GM19238 (cell line): ENCODE measurements at regions not wholly inside any gene's neighbourhood (a gene's known extent, or its start where the extent isn't known, plus 50 kb on each side); places are given as distances from the start of the nearest gene placed in this dataset.
"Not testable (repeated sequence)": the region's sequence is repeated elsewhere in the genome, so short reads cannot be mapped to it uniquely, and the experiment has no call there.

ENCODE experiments used
- DNase-seq: peaks from one replicate; pipeline ENCODE4 v3.0.0; 2011; ENCODE audit warnings: low spot score; ENCODE audit not compliant: insufficient read length

DNA sequence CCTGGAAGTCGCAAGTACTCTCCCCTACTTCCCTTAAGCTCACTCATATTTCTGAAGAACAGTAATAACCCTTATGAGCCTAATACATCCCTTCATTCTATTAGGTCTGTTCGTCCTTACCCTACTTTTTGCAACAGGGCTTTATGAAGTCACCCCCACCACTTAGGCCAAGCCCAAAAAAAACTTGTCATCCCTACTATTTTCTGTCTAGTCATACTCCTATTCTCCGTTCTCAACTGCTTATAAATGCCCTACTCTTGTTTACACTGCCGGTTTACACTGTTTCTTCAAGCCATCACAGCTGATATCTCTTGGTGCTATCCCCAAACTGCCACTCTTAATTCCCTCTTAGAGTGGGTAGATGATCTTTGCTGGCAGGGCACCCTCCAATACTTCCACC lies 458.2 kb upstream of the GRM7 start:
- DNase-seq = not testable (repeated sequence)

DNA sequence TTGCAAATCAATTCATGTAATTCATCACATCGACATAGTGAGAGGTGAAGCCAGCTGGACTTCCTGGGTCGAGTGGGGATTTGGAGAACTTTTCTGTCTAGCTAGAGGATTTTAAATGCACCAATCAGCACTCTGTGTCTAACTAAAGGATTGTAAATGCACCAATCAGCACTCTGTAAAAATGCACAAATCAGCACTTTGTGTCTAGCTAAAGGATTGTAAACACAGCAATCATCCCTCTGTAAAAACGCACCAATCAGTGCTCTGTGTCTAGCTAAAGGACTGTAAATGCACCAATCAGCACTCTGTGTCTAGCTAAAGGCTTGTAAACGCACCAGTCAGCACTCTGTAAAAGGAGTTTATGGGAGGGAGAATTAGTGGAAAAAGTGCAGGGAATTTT lies 454.0 kb upstream of the GRM7 start:
- not testable (repeated sequence) for DNase-seq

DNA sequence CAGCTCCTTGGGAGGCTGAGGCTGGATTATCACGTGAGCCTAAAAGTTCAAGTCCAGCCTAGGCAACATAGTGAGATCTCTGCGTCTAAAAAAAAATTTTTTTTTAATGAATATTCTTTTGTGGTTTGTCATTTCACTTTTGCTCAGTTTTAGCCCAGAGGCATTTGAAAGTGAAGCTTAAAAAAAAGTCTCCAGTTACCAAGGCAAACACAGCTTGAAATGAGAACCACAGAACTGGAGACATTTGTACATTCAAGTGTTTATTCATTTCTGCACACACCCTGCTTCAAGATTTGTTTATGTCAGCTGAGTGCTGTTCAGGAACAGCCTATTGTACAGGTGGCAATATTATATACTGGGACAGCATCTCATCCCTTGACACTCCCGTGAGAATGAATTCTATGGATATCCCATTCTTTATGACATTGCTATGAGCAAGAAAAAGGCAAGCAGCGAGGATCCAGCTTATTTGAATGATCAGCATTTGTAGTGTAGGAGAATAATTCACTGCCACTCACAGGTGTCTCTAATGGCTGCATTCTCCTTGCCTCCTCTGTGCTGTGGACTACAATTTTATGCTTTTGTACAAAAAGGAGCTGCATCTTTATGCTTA lies 444.8 kb upstream of the GRM7 start:
- no peak for DNase-seq

DNA sequence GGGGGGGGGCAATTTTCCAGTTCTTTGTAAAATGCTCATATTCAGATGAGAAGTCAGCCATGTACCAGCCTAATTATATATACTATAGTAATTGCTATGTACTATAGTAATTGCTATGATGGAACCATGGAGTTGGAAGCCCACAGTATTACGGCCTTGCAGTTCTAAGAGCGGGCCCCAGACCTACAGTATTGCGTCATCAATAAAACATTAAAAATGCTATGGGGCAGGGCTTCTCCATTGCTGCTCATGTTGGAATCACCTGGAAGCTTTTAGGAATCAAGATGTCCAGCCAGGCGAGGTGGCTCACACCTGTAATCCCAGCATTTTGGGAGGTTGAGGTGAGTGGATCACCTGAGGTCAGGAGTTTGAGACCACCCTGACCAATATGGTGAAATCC lies 443.7 kb upstream of the GRM7 start:
- DNase-seq = no peak

DNA sequence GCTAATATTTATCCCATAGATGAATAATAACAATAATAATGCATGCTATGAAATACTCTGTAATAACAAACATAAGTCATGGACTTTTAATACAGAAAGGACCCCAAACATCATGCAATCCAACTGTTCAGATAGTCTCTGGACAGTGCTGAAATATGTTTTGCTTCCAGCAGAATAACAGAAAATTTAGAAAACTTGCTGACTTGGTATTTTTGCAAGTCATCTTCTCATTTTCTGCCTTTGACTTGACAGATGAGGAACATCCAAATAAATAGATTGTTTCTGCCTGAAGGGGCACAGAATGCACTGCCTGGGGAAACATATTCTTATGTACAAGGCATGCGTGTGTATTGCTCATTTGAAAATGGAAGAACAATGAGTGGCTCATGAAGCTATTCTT lies 442.4 kb upstream of the GRM7 start:
- DNase-seq = no peak

DNA sequence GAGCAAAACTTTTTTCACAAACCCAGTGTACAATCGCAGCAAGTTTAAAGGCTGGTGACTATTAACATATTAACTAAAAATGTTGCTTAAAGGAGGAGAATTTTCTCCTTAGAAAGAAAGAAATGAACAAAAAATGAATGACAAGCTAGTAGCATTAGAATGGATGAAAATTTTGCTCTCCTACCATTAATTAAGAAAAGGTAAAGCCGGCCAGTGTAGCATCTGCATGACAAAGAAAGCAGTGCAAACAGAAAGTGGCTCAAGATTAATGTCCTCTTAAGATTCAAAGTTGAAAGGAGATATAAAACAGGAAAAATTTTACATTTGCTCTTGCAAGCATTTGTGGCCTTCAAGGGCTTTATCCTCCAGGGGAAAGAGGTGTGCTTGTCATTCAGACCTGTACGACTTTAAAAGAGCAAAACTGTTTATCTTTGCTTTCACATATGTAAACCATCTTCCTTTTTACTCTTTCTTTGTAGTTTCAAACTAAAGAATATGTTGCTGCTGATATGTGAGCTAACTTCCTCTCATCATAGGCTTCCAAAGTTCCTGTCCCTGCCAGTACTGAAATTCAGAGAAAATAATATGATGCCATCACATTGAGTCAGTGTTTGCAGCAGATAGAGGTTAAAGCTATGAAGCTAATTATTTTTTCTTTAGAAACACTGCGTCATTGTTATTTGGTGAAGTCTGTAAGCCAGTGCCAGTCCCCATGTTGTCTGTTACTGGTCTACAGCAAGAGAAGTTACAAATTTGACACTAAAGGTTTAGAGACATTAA lies 439.1 kb upstream of the GRM7 start:
- DNase-seq = no peak

DNA sequence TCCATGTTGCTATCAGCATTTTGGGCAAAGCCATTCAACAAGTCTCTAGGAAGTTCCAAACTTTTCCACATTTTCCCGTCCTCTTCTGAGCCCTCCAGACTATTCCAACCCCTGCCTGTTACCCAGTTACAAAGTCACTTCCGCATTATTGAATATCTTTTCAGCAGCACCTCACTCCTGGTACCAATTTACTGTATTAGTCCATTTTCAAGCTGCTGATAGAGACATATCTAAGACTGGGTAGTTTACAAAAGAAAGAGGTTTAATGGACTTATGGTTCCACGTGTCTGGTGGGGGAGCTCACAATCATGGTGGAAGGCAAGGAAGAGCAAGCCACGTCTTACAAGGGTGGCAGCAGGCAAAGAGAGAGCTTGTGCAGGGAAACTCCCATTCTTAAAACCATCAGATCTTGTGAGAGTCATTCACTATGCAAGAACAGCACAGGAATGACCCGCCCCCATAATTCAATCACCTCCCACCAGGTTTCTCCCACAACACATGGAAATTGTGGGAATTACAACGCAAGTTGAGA lies 435.6 kb upstream of the GRM7 start:
- DNase-seq = no peak

DNA sequence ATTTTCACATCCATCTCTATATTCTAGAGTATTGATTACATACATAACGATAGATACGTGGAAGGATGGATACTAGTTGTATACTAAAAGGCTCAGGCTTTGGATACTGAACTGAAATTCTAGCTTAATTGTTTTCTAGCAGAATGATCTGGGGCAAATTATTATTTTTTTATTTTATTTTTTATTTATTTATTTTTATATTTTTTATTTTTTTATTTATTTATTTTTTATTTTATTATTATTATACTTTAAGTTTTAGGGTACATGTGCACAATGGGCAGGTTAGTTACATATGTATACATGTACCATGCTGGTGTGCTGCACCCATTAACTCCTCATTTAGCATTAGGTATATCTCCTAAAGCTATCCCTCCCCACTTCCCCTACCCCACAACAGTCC lies 432.6 kb upstream of the GRM7 start:
- not testable (repeated sequence) for DNase-seq

DNA sequence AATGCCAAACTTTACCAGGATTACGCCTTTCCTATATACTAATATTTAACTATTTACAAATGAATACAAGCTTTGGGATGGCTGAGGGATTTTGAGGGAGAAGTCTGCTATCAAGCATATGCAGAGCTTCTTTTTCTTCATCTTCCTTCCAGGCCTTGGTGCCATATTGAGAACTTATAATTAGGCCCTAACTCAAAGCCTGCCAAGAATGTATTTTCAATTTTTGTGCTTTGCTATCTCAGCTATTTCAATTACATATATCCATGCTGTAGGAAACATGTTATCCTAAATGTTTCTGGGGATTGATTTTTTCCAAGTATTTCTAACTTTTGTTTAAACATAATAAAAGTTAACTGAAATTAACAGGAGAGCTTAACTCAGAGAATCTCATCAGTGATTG lies 425.0 kb upstream of the GRM7 start:
- DNase-seq = no peak

DNA sequence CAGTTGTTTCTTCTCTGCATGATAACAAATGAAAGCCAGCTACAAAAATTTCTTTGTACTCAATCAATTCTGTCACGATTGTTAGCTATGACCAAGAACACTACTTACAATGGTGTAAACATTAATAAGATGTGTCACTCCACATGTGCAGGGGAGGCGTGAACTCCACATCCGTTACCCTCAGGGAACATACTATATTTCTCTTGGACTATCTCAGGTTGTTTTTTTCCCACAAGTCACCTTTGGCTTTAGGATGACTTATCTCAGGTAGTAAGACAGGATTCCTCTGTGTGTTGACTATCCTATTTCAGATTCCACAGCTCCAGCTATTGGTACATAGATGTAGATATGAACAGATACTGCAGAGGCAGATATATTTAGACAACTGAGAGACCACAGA lies 423.3 kb upstream of the GRM7 start:
- DNase-seq = no peak

DNA sequence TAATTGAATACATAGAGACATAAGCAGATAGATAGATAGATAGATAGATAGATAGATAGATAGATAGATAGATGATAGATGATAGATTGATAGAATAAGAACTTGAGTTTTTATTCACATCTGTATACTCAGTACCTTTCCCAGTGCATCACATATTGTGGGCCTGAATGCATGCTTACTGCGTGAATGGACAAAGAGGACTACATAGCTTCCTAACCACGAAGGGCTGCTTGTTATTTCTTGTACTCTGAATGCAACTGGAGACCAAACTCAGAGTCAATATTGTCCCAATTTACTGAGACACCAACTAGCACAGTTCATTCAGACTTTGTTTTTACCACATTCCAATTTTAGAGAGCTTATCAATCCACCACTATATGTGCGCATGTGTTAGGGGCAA lies 422.9 kb upstream of the GRM7 start:
- no peak for DNase-seq

DNA sequence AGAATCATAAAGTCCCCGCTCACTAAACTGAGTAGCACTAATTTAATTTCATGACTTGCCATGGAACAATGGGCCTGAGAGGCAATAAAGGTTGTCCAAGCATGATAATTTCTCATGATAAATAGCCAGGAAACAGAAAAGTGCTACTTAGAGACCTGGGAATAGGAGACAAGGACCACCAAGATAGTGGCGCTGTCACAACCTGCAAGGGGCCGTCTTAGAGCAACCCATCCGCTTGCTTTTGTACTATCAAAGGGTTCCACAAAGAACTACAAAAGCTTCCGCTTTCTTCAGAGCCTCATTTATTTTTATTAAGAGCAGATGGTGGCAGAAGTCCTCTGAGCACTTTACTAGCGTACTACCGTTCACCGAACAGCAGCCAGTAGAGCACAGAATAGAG lies 421.7 kb upstream of the GRM7 start:
- DNase-seq = no peak

DNA sequence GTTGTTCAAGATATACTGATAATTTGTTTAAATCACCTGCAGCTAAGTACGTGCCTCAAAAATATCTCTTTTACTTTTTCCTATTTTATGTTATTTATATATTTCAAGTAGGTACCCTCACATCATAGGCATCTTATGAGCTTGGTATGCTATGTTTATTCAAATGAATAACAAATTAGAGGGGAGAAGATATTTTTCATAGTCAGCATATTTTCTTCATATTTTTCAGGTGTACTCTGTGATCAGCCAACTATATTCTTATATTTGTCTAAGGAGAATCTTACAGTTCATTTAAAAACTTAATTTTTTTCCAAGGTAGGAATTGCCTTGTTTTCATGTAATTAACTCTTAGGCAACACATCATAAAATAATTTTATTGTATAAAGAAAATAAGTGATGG lies 421.1 kb upstream of the GRM7 start:
- no peak for DNase-seq

DNA sequence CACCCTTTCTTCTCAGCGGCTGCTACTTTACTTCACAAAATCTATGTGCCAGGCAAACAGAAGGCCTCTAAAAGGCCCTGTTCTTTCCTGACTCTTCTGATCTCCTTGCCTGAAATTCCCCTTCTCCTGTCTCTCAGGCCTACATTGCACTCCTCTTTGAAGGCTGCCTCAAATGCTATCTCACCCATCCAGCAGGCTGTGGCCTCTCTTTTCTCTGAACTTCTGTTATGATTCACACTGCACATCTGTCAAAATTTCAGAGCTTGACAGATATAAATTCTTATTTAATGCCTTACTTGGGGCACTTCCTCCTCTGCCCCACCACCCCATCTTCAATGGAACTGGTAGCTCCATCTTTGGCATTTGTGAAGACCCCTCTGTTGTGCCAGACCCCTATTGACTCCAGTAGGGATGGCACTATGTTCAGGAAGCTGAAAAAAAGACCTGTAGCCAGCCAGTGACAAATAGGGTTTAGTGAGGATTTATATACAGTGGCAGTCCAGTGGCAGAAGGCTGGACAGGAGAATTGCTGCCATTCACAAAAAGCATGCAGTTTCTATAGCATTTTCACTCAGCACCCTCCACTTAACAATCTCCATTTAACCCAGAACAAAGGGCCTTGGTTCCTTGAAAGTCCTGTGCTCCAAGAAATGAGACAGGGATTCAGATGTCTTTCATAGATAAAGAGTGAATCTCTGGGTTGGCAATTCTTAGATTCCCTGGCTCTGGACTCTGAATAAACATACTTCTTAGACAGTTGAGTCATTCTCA lies 415.8 kb upstream of the GRM7 start:
- DNase-seq = no peak

DNA sequence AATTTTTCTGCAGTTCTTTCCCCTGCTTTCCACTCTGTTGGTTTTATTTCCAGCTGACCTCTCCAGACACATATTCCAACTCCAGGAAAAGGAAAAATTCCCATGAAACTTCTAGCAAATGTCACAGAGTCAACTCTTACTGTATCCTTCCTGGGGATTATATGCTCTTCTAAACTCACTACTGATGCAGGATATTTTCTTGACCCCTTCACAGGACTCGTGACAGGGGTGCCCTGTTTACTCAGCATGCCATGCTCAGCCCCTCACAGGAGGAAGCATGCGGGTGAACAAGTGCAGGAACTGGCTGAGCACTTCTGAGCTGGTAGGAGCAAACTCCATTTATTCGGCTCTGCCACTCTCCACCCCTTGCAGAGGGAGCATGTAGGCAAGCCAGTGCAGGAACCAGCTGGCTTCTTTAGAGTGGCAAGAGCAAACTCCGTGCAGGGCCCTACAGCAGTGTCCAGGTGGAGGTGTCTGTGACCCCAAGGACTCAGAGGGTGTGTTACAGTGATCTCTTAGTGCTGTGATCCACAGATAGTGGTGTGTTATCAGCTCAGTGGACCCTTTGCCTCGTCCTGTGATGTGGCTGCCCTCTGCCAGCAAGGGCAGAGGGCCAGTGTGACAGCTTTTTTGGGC lies 413.6 kb upstream of the GRM7 start:
- no peak for DNase-seq

DNA sequence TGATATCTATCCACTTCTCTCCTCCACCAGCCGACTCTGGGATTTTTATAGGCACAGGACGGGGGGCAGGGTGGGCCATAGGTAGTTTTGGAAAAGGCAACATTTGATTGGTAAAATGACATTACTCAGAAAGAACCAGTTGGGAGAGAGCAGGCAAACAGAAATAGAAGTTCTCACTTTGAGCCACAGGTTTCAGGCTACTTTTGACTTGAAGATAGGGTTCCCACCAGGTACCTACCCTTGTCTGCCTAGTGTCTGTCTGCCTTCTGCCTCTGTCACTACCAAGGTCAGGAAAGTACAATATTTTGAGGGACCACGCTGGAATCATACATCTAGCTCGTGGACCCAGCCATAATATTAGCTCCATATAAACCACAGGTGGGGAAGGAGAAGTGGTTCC lies 412.9 kb upstream of the GRM7 start:
- DNase-seq = no peak

DNA sequence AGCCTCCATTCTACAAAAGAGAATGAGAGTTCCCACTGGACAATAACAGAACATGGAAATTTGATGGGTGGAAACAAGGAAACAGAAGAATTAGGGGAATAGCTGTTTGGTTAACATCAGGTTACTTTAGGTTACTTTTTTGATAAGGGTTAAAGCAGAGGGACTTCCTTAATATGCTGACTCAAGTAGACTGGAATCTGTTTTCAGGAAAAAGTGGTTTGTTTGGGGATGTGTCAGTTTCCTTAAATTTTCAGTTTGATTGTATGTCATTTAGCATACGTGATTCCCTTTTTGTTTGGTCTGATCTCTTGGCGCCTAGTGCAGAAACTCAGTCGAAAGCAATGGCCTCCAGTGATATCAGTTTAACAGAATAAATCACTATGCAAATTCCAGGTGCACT lies 411.8 kb upstream of the GRM7 start:
- no peak for DNase-seq

DNA sequence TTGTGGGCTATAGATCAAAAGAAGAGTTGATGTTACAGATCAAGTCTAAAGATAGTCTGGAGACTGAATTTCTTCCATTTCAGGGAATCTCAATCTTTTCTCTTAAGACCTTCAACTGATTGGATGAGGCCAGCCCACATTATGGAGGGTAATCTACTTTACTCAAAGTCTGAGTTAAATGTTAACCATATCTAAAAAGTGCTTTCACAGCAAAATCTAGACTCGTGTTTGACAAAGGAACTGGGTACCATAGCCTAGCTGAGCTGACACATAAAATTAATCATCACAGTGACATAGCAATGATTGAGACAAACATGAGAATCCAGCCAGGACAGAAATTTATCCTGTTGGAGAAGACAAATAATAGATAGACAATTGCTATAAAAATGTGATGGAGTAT lies 407.9 kb upstream of the GRM7 start:
- DNase-seq = no peak

DNA sequence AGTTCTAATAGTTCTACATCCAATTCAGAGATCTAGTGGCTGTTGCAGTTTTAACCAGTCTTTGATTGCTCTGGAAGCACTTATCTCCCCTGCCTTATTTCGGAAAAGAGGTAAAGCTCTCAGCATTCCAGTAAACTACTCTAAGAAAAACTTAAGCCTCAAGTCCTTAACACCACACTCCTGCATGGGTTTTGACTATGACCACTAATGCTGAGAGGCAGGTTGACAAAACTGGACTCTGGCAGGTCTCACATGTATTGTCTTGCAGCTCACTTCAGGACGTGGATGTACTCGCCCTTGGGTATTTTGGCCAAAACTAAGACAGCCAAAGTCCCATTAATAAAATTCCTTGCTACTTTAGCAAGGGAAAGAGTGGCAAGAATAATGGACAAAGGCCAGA lies 405.9 kb upstream of the GRM7 start:
- no peak for DNase-seq

DNA sequence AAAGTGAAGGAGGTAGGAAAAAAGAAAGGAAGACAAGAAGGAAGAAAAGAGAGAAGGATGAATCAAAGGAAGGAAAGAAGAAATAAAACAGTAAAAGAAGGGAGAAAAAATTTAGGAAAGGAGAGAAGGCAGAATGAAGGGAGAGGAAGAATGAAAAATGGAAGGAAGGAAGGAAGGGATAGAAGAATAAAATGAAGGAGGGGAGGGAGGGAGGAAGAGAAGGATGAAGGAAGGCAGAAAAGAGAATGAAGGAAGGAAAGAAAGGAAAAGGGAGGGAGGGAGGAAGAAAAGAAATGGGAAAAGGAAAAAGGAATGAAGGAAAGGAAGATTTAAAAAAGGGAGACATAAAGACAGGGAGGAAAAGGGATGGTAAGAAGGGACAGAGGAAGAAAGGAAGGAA lies 393.7 kb upstream of the GRM7 start:
- DNase-seq = no peak

DNA sequence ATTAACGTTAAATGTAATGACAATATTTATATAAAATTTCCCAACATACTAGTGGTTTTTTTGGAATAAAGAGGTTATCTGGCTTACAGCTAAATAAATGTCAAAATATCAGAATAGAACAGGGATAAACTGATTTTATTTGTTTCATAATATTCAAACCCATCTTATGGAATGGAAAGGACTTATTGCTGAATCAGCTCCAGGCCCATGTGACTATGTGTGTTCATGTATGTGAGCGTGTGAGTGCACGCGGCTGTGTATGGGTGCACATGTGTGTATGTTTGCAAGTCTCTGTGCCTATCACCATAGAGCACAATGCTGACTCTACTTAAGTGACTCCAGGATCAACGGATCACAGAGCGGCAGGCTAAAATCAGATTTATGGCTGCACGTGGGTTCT lies 392.3 kb upstream of the GRM7 start:
- no peak for DNase-seq

DNA sequence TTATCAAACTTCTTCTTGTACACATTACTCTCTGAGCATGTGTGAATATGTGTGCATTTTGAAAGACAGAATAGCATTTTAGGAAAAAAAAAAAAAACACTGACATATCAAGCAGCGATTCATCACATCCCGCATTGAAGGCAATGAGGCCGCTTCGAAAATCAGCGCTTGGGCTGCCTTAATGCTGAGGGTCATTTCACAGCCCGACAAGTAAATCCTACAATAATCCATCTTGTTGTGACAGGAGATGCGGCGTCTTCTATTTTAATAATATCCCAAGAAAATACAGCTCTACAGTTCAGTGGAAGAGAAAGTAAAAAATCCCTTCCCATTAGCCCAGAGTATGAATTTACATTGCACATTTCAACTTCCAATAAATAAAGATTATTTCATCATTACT lies 389.2 kb upstream of the GRM7 start:
- no peak for DNase-seq
